HG03135 (cell line): ENCODE measurements at regions not wholly inside any gene's neighbourhood (a gene's known extent, or its start where the extent isn't known, plus 50 kb on each side); places are given as distances from the start of the nearest gene placed in this dataset.

Experiments
- ATAC-seq: cut with Tn5 transposase; IDR thresholded peaks from one replicate; pipeline ENCODE4 v1.9.1; 2021; ENCODE audit warnings: mild to moderate bottlenecking, moderate library complexity; ENCODE audit not compliant: unreplicated experiment

- no peak for ATAC-seq
Observed at GRCh38 chr2:12302140-12302539, 414.6 kb upstream of the TRIB2 start.

GRCh38 chr2:12302691-12303090, 414.0 kb upstream of the TRIB2 start:
- ATAC-seq, result no peak

- no peak for ATAC-seq
Observed at GRCh38 chr2:12303181-12304030, 413.3 kb upstream of the TRIB2 start.

- ATAC-seq, result no peak
Observed at GRCh38 chr2:12304564-12305171, 412.1 kb upstream of the TRIB2 start.

GRCh38 chr2:12305931-12306330, 410.8 kb upstream of the TRIB2 start:
- no peak for ATAC-seq

GRCh38 chr2:12310399-12310798, 406.3 kb upstream of the TRIB2 start:
- ATAC-seq, result no peak

- ATAC-seq, result no peak
Observed at GRCh38 chr2:12313445-12314126, 403.1 kb upstream of the TRIB2 start.

- no peak for ATAC-seq
Observed at GRCh38 chr2:12314127-12314760, 402.5 kb upstream of the TRIB2 start.

GRCh38 chr2:12315224-12315623, 401.5 kb upstream of the TRIB2 start:
- ATAC-seq, result no peak

GRCh38 chr2:12316476-12316875, 400.3 kb upstream of the TRIB2 start:
- no peak for ATAC-seq

GRCh38 chr2:12317286-12317685, 399.4 kb upstream of the TRIB2 start:
- ATAC-seq, result no peak

GRCh38 chr2:12317814-12318426, 398.8 kb upstream of the TRIB2 start:
- ATAC-seq, result no peak

GRCh38 chr2:12318427-12319057, 398.2 kb upstream of the TRIB2 start:
- ATAC-seq, result no peak

GRCh38 chr2:12320027-12320734, 396.6 kb upstream of the TRIB2 start:
- ATAC-seq, result no peak

GRCh38 chr2:12320991-12321641, 395.6 kb upstream of the TRIB2 start:
- ATAC-seq, result no peak

- no peak for ATAC-seq
Observed at GRCh38 chr2:12321886-12322285, 394.9 kb upstream of the TRIB2 start.

- no peak for ATAC-seq
Observed at GRCh38 chr2:12325806-12326205, 390.9 kb upstream of the TRIB2 start.

GRCh38 chr2:12326449-12327190, 390.1 kb upstream of the TRIB2 start:
- ATAC-seq, result no peak

- ATAC-seq, result no peak
Observed at GRCh38 chr2:12330916-12331315, 385.8 kb upstream of the TRIB2 start.
